HCT116 (cell line): ENCODE measurements at regions not wholly inside any gene's neighbourhood (a gene's known extent, or its start where the extent isn't known, plus 50 kb on each side); places are given as distances from the start of the nearest gene placed in this dataset.

Experiments used
- ATAC-seq: fragments of 200-7000 bp; cut with Tn5 transposase; 2 replicates; pipeline ENCODE4 v1.9.1; 2020; ENCODE audit warnings: mild to moderate bottlenecking, moderate library complexity
- BruUV-seq: library from RNA; stranded (reverse); fragments of 400-500 nt; replicated peaks from 2 replicates; lab custom pipeline; 2021; lab: Mats Ljungman, UMichigan
- CTCF ChIA-PET: fragments of 300-600 bp; sonication (Branson Sonifier 250); formaldehyde crosslinking; loops from one replicate; lab custom pipeline; 2021; ENCODE audit warnings: antibody characterized with exemption; lab: Charles Lee
- POLR2A ChIA-PET: fragments of 300-600, 350-600 bp; sonication (Branson Sonifier 250); formaldehyde crosslinking; loops from one replicate; lab custom pipeline; 2021; ENCODE audit warnings: antibody characterized with exemption; lab: Charles Lee
- RAD21 ChIA-PET, 2 experiments: fragments of 300-600 bp; sonication (Branson Sonifier 250); formaldehyde crosslinking; loops; one replicate each; lab custom pipeline; 2023; ENCODE audit warnings: low total read pairs in 2 of 2; ENCODE audit not compliant: uncharacterized antibody in 2 of 2, unreplicated experiment in 2 of 2, low non-redundant PET in 1 of 2; lab: Charles Lee
- DNase-seq: peaks from one replicate; pipeline ENCODE4 v3.0.0-alpha.2; 2010; ENCODE audit warnings: low read depth, low spot score
- H2AFZ ChIP-seq: fragments of 200-600 bp; shearing (Covaris generic), sonication (generic); 2 replicates; pipeline ENCODE4 v1.6.1; 2017; ENCODE audit warnings: low read depth, mixed run types, mixed read lengths, antibody characterized with exemption, low read length; ENCODE audit not compliant: poor library complexity, severe bottlenecking
- H3K27ac ChIP-seq: 2 replicates; pipeline ENCODE4 v1.5.1; 2012; ENCODE audit warnings: low read depth, low read length
- H3K27me3 ChIP-seq: fragments of 200-600 bp; sonication (generic); 2 replicates; pipeline ENCODE4 v1.6.1; 2016; ENCODE audit warnings: mixed run types, low read length, mixed read lengths; ENCODE audit not compliant: insufficient read depth
- H3K36me3 ChIP-seq, 2 experiments: fragments of 200-500 bp in 1 of 2; fragments of 200-600 bp in 1 of 2; sonication (Bioruptor generic) in 1 of 2; sonication (generic) in 1 of 2; 2 replicates each; pipeline versions ENCODE4 v1.5.1 to v1.6.1; 2014 to 2016; ENCODE audit warnings: low read length in 2 of 2, inconsistent platforms in 1 of 2, mixed read lengths in 1 of 2, mixed run types in 1 of 2; ENCODE audit not compliant: insufficient read depth in 2 of 2, control insufficient read depth in 1 of 2
- H3K4me1 ChIP-seq, 2 experiments: fragments of 200-600 bp in 1 of 2; sonication (generic) in 1 of 2; 2 replicates each; pipeline versions ENCODE4 v1.5.1 to v1.6.1; 2012 to 2017; ENCODE audit warnings: low read length in 2 of 2, inconsistent platforms in 1 of 2, mild to moderate bottlenecking in 1 of 2, mixed read lengths in 1 of 2, mixed run types in 1 of 2, moderate library complexity in 1 of 2; ENCODE audit not compliant: insufficient read depth in 2 of 2, control insufficient read depth in 1 of 2
- H3K4me2 ChIP-seq: fragments of 200-600 bp; sonication (generic); 2 replicates; pipeline ENCODE4 v1.6.1; 2017; ENCODE audit warnings: mixed run types, low read length, mixed read lengths
- H3K4me3 ChIP-seq, 2 experiments: fragments of 200-600 bp in 1 of 2; sonication (generic) in 1 of 2; replicated peaks in 1 of 2; 2 replicates each; pipeline ENCODE4 v1.5.1; 2011 to 2016; ENCODE audit warnings: low read length in 2 of 2, control low read depth in 1 of 2, low read depth in 1 of 2, mild to moderate bottlenecking in 1 of 2, mixed read lengths in 1 of 2, mixed run types in 1 of 2
- H3K79me2 ChIP-seq: fragments of 200-600 bp; sonication (generic); 2 replicates; pipeline ENCODE4 v1.6.1; 2017; ENCODE audit warnings: mild to moderate bottlenecking, mixed run types, low read length, moderate library complexity, mixed read lengths; ENCODE audit not compliant: insufficient read depth
- H3K9ac ChIP-seq: fragments of 200-600 bp; sonication (generic); 2 replicates; pipeline ENCODE4 v1.6.1; 2016; ENCODE audit warnings: low read length, mixed read lengths
- H3K9me2 ChIP-seq: fragments of 200-600 bp; sonication (generic), shearing (Covaris generic); 2 replicates; pipeline ENCODE4 v1.6.1; 2017; ENCODE audit warnings: mixed run types, mild to moderate bottlenecking, moderate library complexity; ENCODE audit not compliant: insufficient read depth
- H3K9me3 ChIP-seq, 2 experiments: fragments of 200-500 bp in 1 of 2; fragments of 200-600 bp in 1 of 2; sonication (Bioruptor generic) in 1 of 2; sonication (generic) in 1 of 2; 2 replicates each; pipeline ENCODE4 v1.6.1; 2014 to 2017; ENCODE audit warnings: low read length in 2 of 2, mixed read lengths in 2 of 2, inconsistent platforms in 1 of 2, low read depth in 1 of 2, mild to moderate bottlenecking in 1 of 2, mixed run types in 1 of 2, moderate library complexity in 1 of 2; ENCODE audit not compliant: control insufficient read depth in 1 of 2, insufficient read depth in 1 of 2
- H4K20me1 ChIP-seq: fragments of 200-600 bp; sonication (generic), shearing (Covaris generic); 2 replicates; pipeline ENCODE4 v1.6.1; 2017; ENCODE audit warnings: mixed run types, mild to moderate bottlenecking, moderate library complexity; ENCODE audit not compliant: insufficient read depth
- ATF3 ChIP-seq: IDR thresholded peaks from 2 replicates; pipeline ENCODE4 v1.6.1; 2012
- CBX3 ChIP-seq: IDR thresholded peaks from 2 replicates; pipeline ENCODE4 v1.6.1; 2012; ENCODE audit warnings: low read depth
- CEBPB ChIP-seq: IDR thresholded peaks from 2 replicates; pipeline ENCODE4 v1.6.1; 2012; ENCODE audit warnings: low read depth
- CTCF ChIP-seq, 3 experiments: fragments of 200-600 bp in 1 of 3; sonication (generic) in 1 of 3; IDR thresholded peaks in 2 of 3; conservative IDR thresholded peaks in 1 of 3; 2 replicates each; pipeline ENCODE4 v1.5.1; 2012 to 2017; ENCODE audit warnings: low read depth in 2 of 3, low read length in 2 of 3, antibody characterized with exemption in 1 of 3, borderline replicate concordance in 1 of 3, control low read depth in 1 of 3, mild to moderate bottlenecking in 1 of 3, mixed read lengths in 1 of 3, mixed run types in 1 of 3, moderate library complexity in 1 of 3; ENCODE audit not compliant: insufficient read depth in 1 of 3
- EGR1 ChIP-seq: IDR thresholded peaks from 2 replicates; pipeline ENCODE4 v1.6.1; 2012; ENCODE audit warnings: low read depth
- ELF1 ChIP-seq: IDR thresholded peaks from 2 replicates; pipeline ENCODE4 v1.6.1; 2012; ENCODE audit warnings: low read depth, borderline replicate concordance
- EZH2 ChIP-seq: fragments of 200-600 bp; sonication (generic); IDR thresholded peaks from 2 replicates; pipeline ENCODE4 v1.6.1; 2017; ENCODE audit warnings: antibody characterized with exemption, mixed run types
- JUND ChIP-seq: IDR thresholded peaks from 2 replicates; pipeline ENCODE4 v1.6.1; 2012
- RAD21 ChIP-seq: IDR thresholded peaks from 2 replicates; pipeline ENCODE4 v1.6.1; 2012; ENCODE audit warnings: low read depth, mild to moderate bottlenecking
- REST ChIP-seq: IDR thresholded peaks from 2 replicates; pipeline ENCODE4 v1.6.1; 2012; ENCODE audit warnings: low read depth
- SIN3A ChIP-seq: IDR thresholded peaks from 2 replicates; pipeline ENCODE4 v1.6.1; 2012; ENCODE audit warnings: low read depth
- SP1 ChIP-seq: IDR thresholded peaks from 2 replicates; pipeline ENCODE4 v1.6.1; 2012; ENCODE audit warnings: low read depth
- TCF7L2 ChIP-seq: IDR thresholded peaks from 2 replicates; pipeline ENCODE4 v1.7.0; 2011; ENCODE audit warnings: borderline replicate concordance, inconsistent platforms; ENCODE audit not compliant: insufficient read depth, insufficient read length; ENCODE audit errors: extremely low read depth
- YY1 ChIP-seq: IDR thresholded peaks from 2 replicates; pipeline ENCODE4 v1.6.1; 2011; ENCODE audit warnings: low read length, low read depth, moderate library complexity, mild to moderate bottlenecking; ENCODE audit not compliant: insufficient replicate concordance; ENCODE audit errors: extremely low read depth
- ZBTB33 ChIP-seq: IDR thresholded peaks from 2 replicates; pipeline ENCODE4 v1.6.1; 2011; ENCODE audit warnings: mild to moderate bottlenecking, low read length, moderate library complexity; ENCODE audit not compliant: insufficient replicate concordance; ENCODE audit errors: extremely low read depth
- ZFX ChIP-seq: fragments of 450-650 bp; IDR thresholded peaks from 2 replicates; pipeline ENCODE4 v1.6.1; 2017
- intact Hi-C: fragments of 100-400 bp; cut with micrococcal nuclease; formaldehyde crosslinking; loops from 2 replicates; pipeline ENCODE4 v1.10.0; 2022

GRCh38 chr14:71273366-71273765 is 366.1 kb downstream of the PCNX1 start:
- no TSS peak for BruUV-seq
- ChIA-PET POLR2A (no interaction called here), RAD21 (no interaction called here), CTCF (no interaction called here)
- no peak for TF ChIP-seq EGR1
- no peak for TF ChIP-seq TCF7L2
- no peak for TF ChIP-seq JUND
- TF ChIP-seq RAD21 = no peak
- TF ChIP-seq CEBPB = no peak
- no peak for TF ChIP-seq REST
- no peak for TF ChIP-seq CTCF (IDR thresholded peaks at IDR 0.05 in 2 of 3, conservative IDR thresholded peaks at IDR 0.05 in 1 of 3; ENCODE audit: borderline replicate concordance in 1 of 3, insufficient read depth in 1 of 3, low read depth in 2 of 3, low read length in 2 of 3)
- no peak for TF ChIP-seq ATF3
- TF ChIP-seq ZBTB33 = no peak
- TF ChIP-seq SP1 = no peak
- no peak for TF ChIP-seq EZH2
- no peak for TF ChIP-seq ELF1
- TF ChIP-seq SIN3A = no peak
- no peak for TF ChIP-seq YY1
- no peak for TF ChIP-seq CBX3
- no peak for TF ChIP-seq ZFX
- intact Hi-C loops = no loop called here
- ATAC-seq (no peak), DNase-seq (no peak)
- Histone ChIP-seq H3K4me3 (no peak overlapping the region), H3K79me2 (no peaks in the 10 kb centered on the region), H2AFZ (no peak overlapping the region), H3K9me3 (no peaks in the 10 kb centered on the region), H3K27ac (no peak overlapping the region), H3K4me1 (no peaks in the 10 kb centered on the region), H3K9me2 (no peaks in the 10 kb centered on the region), H4K20me1 (no peaks in the 10 kb centered on the region), H3K9ac (no peak overlapping the region), H3K27me3 (no peaks in the 10 kb centered on the region), H3K36me3 (no peaks in the 10 kb centered on the region), H3K4me2 (no peak overlapping the region)
